K562 (cell line): ENCODE measurements at regions not wholly inside any gene's neighbourhood (a gene's known extent, or its start where the extent isn't known, plus 50 kb on each side); places are given as distances from the start of the nearest gene placed in this dataset.

ENCODE experiments used
- ATAC-seq: fragments of 200-7000 bp; cut with Tn5 transposase; 3 replicates; pipeline ENCODE4 v1.9.1; 2020; ENCODE audit warnings: moderate library complexity
- BruUV-seq: library from RNA; stranded (reverse); fragments of 400-500 nt; replicated peaks from 2 replicates; lab custom pipeline; 2021; lab: Mats Ljungman, UMichigan
- CTCF ChIA-PET: fragments of 300-600 bp; formaldehyde crosslinking; extraction: SDS; loops from one replicate; lab custom pipeline; 2021; ENCODE audit warnings: low intra/inter-chr PET ratio; lab: Yijun Ruan, JAX
- POLR2A ChIA-PET: fragments of 300-600, 350-650 bp; sonication (Branson Sonifier 250); formaldehyde crosslinking; extraction: SDS; loops from one replicate; lab custom pipeline; 2021; ENCODE audit warnings: antibody characterized with exemption, inconsistent platforms; lab: Yijun Ruan, JAX
- DNase-seq, 4 experiments: peaks; one replicate each; pipeline versions ENCODE4 v3.0.0 to v3.0.0-alpha.2; 2011 to 2018; ENCODE audit warnings: low spot score in 3 of 4, mixed read lengths in 3 of 4; ENCODE audit errors: extremely low read depth in 1 of 4
- FAIRE-seq: peaks from 2 replicates; lab custom pipeline; 2011; peaks lifted over from hg19 to GRCh38; lab: Jason Lieb, UNC
- H2AFZ ChIP-seq: 2 replicates; pipeline ENCODE4 v1.6.0; 2011; ENCODE audit warnings: low read depth, low read length, control low read depth, inconsistent platforms
- H3K27ac ChIP-seq: fragments of 200-600 bp; 3 replicates; pipeline ENCODE4 v1.8.0; 2011; ENCODE audit warnings: low read depth, mild to moderate bottlenecking, control low read depth, inconsistent platforms, low read length, moderate library complexity, mixed read lengths; ENCODE audit errors: extremely low read depth
- H3K27me3 ChIP-seq, 2 experiments: fragments of 300-600 bp in 1 of 2; 2 replicates in 1 of 2; 3 replicates in 1 of 2; pipeline versions ENCODE4 v1.6.0 to v1.8.0; 2011; ENCODE audit warnings: inconsistent platforms in 2 of 2, low read length in 2 of 2, mild to moderate bottlenecking in 1 of 2, mixed read lengths in 1 of 2, moderate library complexity in 1 of 2; ENCODE audit not compliant: control insufficient read depth in 2 of 2, insufficient read depth in 2 of 2
- H3K36me3 ChIP-seq: fragments of 300-600 bp; 3 replicates; pipeline ENCODE4 v1.8.0; 2011; ENCODE audit warnings: mild to moderate bottlenecking, low read length, inconsistent platforms; ENCODE audit not compliant: control insufficient read depth, insufficient read depth
- H3K4me1 ChIP-seq, 2 experiments: fragments of 200-600 bp in 1 of 2; replicated peaks in 1 of 2; 2 replicates in 1 of 2; 3 replicates in 1 of 2; pipeline versions ENCODE4 v1.5.1 to v1.8.0; 2011; ENCODE audit warnings: inconsistent platforms in 2 of 2, low read length in 2 of 2, mild to moderate bottlenecking in 1 of 2, mixed read lengths in 1 of 2, moderate library complexity in 1 of 2; ENCODE audit not compliant: control insufficient read depth in 2 of 2, insufficient read depth in 2 of 2
- H3K4me2 ChIP-seq: 2 replicates; pipeline ENCODE4 v1.6.1; 2011; ENCODE audit warnings: low read length, control low read depth, inconsistent platforms, mixed read lengths; ENCODE audit not compliant: insufficient read depth
- H3K4me3 ChIP-seq: fragments of 200-600 bp; sonication (generic), shearing (Covaris generic); 2 replicates; pipeline ENCODE4 v1.5.1; 2016; ENCODE audit warnings: control low read depth, inconsistent platforms
- H3K79me2 ChIP-seq: fragments of 200-600 bp; 3 replicates; pipeline ENCODE4 v1.8.0; 2011; ENCODE audit warnings: low read length, inconsistent platforms; ENCODE audit not compliant: control insufficient read depth, insufficient read depth
- H3K9ac ChIP-seq, 2 experiments: 2 replicates each; pipeline versions ENCODE4 v1.6.0 to v1.6.1; 2011; ENCODE audit warnings: low read depth in 2 of 2, low read length in 2 of 2, control low read depth in 1 of 2, inconsistent platforms in 1 of 2, mild to moderate bottlenecking in 1 of 2, mixed read lengths in 1 of 2; ENCODE audit not compliant: insufficient read depth in 1 of 2
- H3K9me1 ChIP-seq: one replicate; pipeline ENCODE4 v1.6.0; 2011; ENCODE audit warnings: inconsistent platforms, mild to moderate bottlenecking, low read length, moderate library complexity; ENCODE audit not compliant: control insufficient read depth, insufficient read depth
- H3K9me3 ChIP-seq: replicated peaks from 2 replicates; pipeline ENCODE4 v1.5.1; 2011; ENCODE audit warnings: low read depth, low read length, inconsistent platforms; ENCODE audit not compliant: control insufficient read depth, insufficient read depth
- H4K20me1 ChIP-seq: replicated peaks from 2 replicates; pipeline ENCODE4 v1.6.1; 2011; ENCODE audit warnings: low read length, inconsistent platforms, mixed read lengths; ENCODE audit not compliant: control insufficient read depth, insufficient read depth
- CREB1 ChIP-seq, 2 experiments: sonication (generic) in 1 of 2; formaldehyde crosslinking in 1 of 2; IDR thresholded peaks; 2 replicates each; pipeline versions ENCODE4 v1.6.1 to v1.8.0; 2012 to 2022; ENCODE audit warnings: inconsistent platforms in 1 of 2, mild to moderate bottlenecking in 1 of 2, missing genetic modification reagents in 1 of 2, moderate library complexity in 1 of 2
- JUNB ChIP-seq: fragments of 450-650 bp; formaldehyde crosslinking; conservative IDR thresholded peaks from 2 replicates; pipeline ENCODE4 v1.4.0; 2020; ENCODE audit warnings: mild to moderate bottlenecking
- POU5F1 ChIP-seq: fragments of 150-350 bp; IDR thresholded peaks from 2 replicates; pipeline ENCODE4 v1.6.1; 2014; ENCODE audit warnings: borderline replicate concordance, low read length, low read depth, mild to moderate bottlenecking; ENCODE audit not compliant: partially characterized antibody
- U2AF1 ChIP-seq: fragments of 200-400 bp; formaldehyde crosslinking; optimal IDR thresholded peaks from 2 replicates; pipeline ENCODE3; 2017; ENCODE audit warnings: mild to moderate bottlenecking, low read depth, low read length, moderate library complexity
- USF2 ChIP-seq: sonication (generic); formaldehyde crosslinking; IDR thresholded peaks from 2 replicates; pipeline ENCODE4 v1.5.0; 2020; ENCODE audit warnings: missing genetic modification reagents
- ZNF75A ChIP-seq: fragments of 450-650 bp; formaldehyde crosslinking; IDR thresholded peaks from 2 replicates; pipeline ENCODE4 v1.4.0; 2020; ENCODE audit warnings: mild to moderate bottlenecking
- WGBS: fragments of 100-300 bp; shearing (Covaris generic); methylation state at CpG from one replicate; pipeline ENCODE4 v1.1.6; 2016; ENCODE audit warnings: low coverage, mixed read lengths; ENCODE audit not compliant: insufficient coverage; ENCODE audit errors: missing lambda C conversion rate; 5-methylcytosine and 5-hydroxymethylcytosine counted together
- in situ Hi-C: fragments of 300-500 bp; cut with MboI; formaldehyde crosslinking; loops from 4 replicates; pipeline ENCODE4 v1.15.0; 2018; ENCODE audit warnings: inconsistent platforms, mixed read lengths
- intact Hi-C: fragments of 100-400 bp; cut with micrococcal nuclease; formaldehyde crosslinking; loops from 2 replicates; pipeline ENCODE4 v1.14.2; 2022

GRCh38 chr20:58574469-58574868 lies 59.3 kb upstream of the APCDD1L start:
- CTCF ChIA-PET = no interaction called here
- POLR2A ChIA-PET = no interaction called here
- H3K9me3 ChIP-seq = no peaks in the 10 kb centered on the region; the same call in none of the 2 replicates
- no peak overlapping the region for H3K4me3 ChIP-seq
- H2AFZ ChIP-seq = no peak overlapping the region
- H3K27me3 ChIP-seq = peaks cover 61% of the 10 kb centered on the region in 2 experiments
- TF ChIP-seq JUNB (CRISPR knock-in tag) = no peak
- no peak for TF ChIP-seq U2AF1
- no peak for TF ChIP-seq USF2 (CRISPR knock-in tag)
- no peak for TF ChIP-seq ZNF75A (CRISPR knock-in tag)
- no peak for TF ChIP-seq POU5F1
- no peak overlapping the region for H3K27ac ChIP-seq
- peaks cover 4% of the 10 kb centered on the region; the same call in 1 of the 2 replicates for H4K20me1 ChIP-seq
- intact Hi-C loops (no loop called here), in situ Hi-C loops (no loop called here)
- H3K9me1 ChIP-seq = no peaks in the 10 kb centered on the region
- no peaks in the 10 kb centered on the region for H3K36me3 ChIP-seq
- no peak overlapping the region for H3K9ac ChIP-seq
- ATAC-seq (no peak), FAIRE-seq (no peak), DNase-seq (no peak)
- H3K4me1 ChIP-seq = no peaks in the 10 kb centered on the region; a peak in 1 of 5 replicates
- BruUV-seq = no TSS peak
- no peak overlapping the region for H3K4me2 ChIP-seq
- no peaks in the 10 kb centered on the region for H3K79me2 ChIP-seq
- 0% methylated on average over 1 of the region's 1 CpG for WGBS

GRCh38 chr20:58573986-58574385 lies 58.8 kb upstream of the APCDD1L start:
- no peaks in the 10 kb centered on the region for H3K9me1 ChIP-seq
- peaks cover 0 to 3% of the 10 kb centered on the region in 2 experiments; a peak in 2 of 5 replicates for H3K4me1 ChIP-seq
- no peaks in the 10 kb centered on the region; the same call in none of the 2 replicates for H3K9me3 ChIP-seq
- no peak for TF ChIP-seq CREB1 (IDR thresholded peaks at IDR 0.05)
- TF ChIP-seq CREB1 (CRISPR knock-in tag; IDR thresholded peaks at IDR 0.05) = no peak
- CTCF ChIA-PET = no interaction called here
- H3K79me2 ChIP-seq = no peaks in the 10 kb centered on the region
- no peak overlapping the region for H3K4me3 ChIP-seq
- WGBS = 8% methylated on average over 4 of the region's 4 CpGs
- H3K9ac ChIP-seq = no peak overlapping the region
- no peak overlapping the region for H3K4me2 ChIP-seq
- POLR2A ChIA-PET = no interaction called here
- H4K20me1 ChIP-seq = peaks cover 4% of the 10 kb centered on the region; the same call in 1 of the 2 replicates
- in situ Hi-C loops (no loop called here), intact Hi-C loops (no loop called here)
- ATAC-seq (no peak), DNase-seq (no peak), FAIRE-seq (no peak)
- H3K27ac ChIP-seq = no peak overlapping the region
- H3K27me3 ChIP-seq = peaks cover 60 to 61% of the 10 kb centered on the region in 2 experiments
- no TSS peak for BruUV-seq
- no peaks in the 10 kb centered on the region for H3K36me3 ChIP-seq
- no peak overlapping the region for H2AFZ ChIP-seq
